ENCODE measurements at regions not wholly inside any gene's neighbourhood (a gene's known extent, or its start where the extent isn't known, plus 50 kb on each side); places are given as distances from the start of the nearest gene placed in this dataset.

- ChIA-PET CTCF (no interaction called here), POLR2A (no interaction called here)
- Mint-ChIP-seq H3K4me3 (no peak overlapping the region), H3K36me3 (no peaks in the 10 kb centered on the region), H3K4me1 (no peaks in the 10 kb centered on the region), H3K9me3 (peaks cover 20% of the 10 kb centered on the region), H3K27ac (no peak overlapping the region), H3K27me3 (ENCODE audit: low read depth) (peaks cover 53% of the 10 kb centered on the region)
- no peak for TF ChIP-seq ZNF219 (CRISPR knock-in tag; IDR thresholded peaks at IDR 0.05; ENCODE audit: borderline replicate concordance)
- TF ChIP-seq, protein P1, sequence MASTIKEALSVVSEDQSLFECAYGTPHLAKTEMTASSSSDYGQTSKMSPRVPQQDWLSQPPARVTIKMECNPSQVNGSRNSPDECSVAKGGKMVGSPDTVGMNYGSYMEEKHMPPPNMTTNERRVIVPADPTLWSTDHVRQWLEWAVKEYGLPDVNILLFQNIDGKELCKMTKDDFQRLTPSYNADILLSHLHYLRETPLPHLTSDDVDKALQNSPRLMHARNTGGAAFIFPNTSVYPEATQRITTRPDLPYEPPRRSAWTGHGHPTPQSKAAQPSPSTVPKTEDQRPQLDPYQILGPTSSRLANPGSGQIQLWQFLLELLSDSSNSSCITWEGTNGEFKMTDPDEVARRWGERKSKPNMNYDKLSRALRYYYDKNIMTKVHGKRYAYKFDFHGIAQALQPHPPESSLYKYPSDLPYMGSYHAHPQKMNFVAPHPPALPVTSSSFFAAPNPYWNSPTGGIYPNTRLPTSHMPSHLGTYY (CRISPR knock-in tag; IDR thresholded peaks at IDR 0.05), result no peak
- TF ChIP-seq, protein P2, sequence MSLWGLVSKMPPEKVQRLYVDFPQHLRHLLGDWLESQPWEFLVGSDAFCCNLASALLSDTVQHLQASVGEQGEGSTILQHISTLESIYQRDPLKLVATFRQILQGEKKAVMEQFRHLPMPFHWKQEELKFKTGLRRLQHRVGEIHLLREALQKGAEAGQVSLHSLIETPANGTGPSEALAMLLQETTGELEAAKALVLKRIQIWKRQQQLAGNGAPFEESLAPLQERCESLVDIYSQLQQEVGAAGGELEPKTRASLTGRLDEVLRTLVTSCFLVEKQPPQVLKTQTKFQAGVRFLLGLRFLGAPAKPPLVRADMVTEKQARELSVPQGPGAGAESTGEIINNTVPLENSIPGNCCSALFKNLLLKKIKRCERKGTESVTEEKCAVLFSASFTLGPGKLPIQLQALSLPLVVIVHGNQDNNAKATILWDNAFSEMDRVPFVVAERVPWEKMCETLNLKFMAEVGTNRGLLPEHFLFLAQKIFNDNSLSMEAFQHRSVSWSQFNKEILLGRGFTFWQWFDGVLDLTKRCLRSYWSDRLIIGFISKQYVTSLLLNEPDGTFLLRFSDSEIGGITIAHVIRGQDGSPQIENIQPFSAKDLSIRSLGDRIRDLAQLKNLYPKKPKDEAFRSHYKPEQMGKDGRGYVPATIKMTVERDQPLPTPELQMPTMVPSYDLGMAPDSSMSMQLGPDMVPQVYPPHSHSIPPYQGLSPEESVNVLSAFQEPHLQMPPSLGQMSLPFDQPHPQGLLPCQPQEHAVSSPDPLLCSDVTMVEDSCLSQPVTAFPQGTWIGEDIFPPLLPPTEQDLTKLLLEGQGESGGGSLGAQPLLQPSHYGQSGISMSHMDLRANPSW (CRISPR knock-in tag; conservative IDR thresholded peaks at IDR 0.05; ENCODE audit: low read depth), result no peak
- no peak for TF ChIP-seq ZNF232 (CRISPR knock-in tag; IDR thresholded peaks at IDR 0.05)
- no peak for TF ChIP-seq PREB (CRISPR knock-in tag; IDR thresholded peaks at IDR 0.05; ENCODE audit: borderline replicate concordance)
- no peak for TF ChIP-seq KAT7 (CRISPR knock-in tag; IDR thresholded peaks at IDR 0.05; ENCODE audit: borderline replicate concordance)
- no peak for TF ChIP-seq NFE2L1 (CRISPR knock-in tag; IDR thresholded peaks at IDR 0.05)
- no peak for TF ChIP-seq MYBL2 (CRISPR knock-in tag; IDR thresholded peaks at IDR 0.05)
- DNase-seq (ENCODE audit: low spot score) (no peak), ATAC-seq (no peak)
These were observed 165.5 kb downstream of the TTC8 start for GRCh38 chr14:88989911-88990310.

DNA sequence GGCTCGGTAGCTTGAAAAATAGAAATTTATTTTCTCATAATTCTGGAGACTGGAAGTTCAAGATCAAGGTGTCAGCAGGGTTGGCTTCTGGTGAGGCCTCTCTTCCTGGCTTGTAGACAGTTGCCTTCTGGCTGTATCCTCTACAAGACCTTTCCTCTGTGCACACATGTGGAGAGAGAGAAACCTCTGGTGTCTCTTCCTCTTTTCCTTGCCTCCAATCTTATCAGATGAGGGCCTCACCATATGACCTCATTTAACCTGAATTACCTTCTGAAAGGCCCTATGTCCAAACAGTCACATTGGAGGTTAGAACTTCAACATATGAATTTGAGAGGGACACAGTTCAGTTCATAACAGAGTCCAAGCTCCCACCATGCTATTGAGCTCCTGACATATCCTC is 166.4 kb downstream of the TTC8 start:
- H3K4me3 Mint-ChIP-seq, result no peak overlapping the region
- no peaks in the 10 kb centered on the region for H3K36me3 Mint-ChIP-seq
- no peak overlapping the region for H3K27ac Mint-ChIP-seq
- peaks cover 55% of the 10 kb centered on the region for H3K27me3 Mint-ChIP-seq (ENCODE audit: low read depth)
- ChIA-PET CTCF (no interaction called here), POLR2A (no interaction called here)
- no peaks in the 10 kb centered on the region for H3K4me1 Mint-ChIP-seq
- ATAC-seq (no peak), DNase-seq (ENCODE audit: low spot score) (no peak)
- peaks cover 20% of the 10 kb centered on the region for H3K9me3 Mint-ChIP-seq
- no peak for TF ChIP-seq SMAD4 (CRISPR knock-in tag; IDR thresholded peaks at IDR 0.05)
- no peak for TF ChIP-seq TEAD4 (CRISPR knock-in tag; IDR thresholded peaks at IDR 0.05)
- TF ChIP-seq ZNF281 (CRISPR knock-in tag; IDR thresholded peaks at IDR 0.05), result no peak
- TF ChIP-seq, protein P3, sequence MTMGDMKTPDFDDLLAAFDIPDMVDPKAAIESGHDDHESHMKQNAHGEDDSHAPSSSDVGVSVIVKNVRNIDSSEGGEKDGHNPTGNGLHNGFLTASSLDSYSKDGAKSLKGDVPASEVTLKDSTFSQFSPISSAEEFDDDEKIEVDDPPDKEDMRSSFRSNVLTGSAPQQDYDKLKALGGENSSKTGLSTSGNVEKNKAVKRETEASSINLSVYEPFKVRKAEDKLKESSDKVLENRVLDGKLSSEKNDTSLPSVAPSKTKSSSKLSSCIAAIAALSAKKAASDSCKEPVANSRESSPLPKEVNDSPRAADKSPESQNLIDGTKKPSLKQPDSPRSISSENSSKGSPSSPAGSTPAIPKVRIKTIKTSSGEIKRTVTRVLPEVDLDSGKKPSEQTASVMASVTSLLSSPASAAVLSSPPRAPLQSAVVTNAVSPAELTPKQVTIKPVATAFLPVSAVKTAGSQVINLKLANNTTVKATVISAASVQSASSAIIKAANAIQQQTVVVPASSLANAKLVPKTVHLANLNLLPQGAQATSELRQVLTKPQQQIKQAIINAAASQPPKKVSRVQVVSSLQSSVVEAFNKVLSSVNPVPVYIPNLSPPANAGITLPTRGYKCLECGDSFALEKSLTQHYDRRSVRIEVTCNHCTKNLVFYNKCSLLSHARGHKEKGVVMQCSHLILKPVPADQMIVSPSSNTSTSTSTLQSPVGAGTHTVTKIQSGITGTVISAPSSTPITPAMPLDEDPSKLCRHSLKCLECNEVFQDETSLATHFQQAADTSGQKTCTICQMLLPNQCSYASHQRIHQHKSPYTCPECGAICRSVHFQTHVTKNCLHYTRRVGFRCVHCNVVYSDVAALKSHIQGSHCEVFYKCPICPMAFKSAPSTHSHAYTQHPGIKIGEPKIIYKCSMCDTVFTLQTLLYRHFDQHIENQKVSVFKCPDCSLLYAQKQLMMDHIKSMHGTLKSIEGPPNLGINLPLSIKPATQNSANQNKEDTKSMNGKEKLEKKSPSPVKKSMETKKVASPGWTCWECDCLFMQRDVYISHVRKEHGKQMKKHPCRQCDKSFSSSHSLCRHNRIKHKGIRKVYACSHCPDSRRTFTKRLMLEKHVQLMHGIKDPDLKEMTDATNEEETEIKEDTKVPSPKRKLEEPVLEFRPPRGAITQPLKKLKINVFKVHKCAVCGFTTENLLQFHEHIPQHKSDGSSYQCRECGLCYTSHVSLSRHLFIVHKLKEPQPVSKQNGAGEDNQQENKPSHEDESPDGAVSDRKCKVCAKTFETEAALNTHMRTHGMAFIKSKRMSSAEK (CRISPR knock-in tag; IDR thresholded peaks at IDR 0.05; ENCODE audit: borderline replicate concordance), result no peak
- TF ChIP-seq, protein P4, sequence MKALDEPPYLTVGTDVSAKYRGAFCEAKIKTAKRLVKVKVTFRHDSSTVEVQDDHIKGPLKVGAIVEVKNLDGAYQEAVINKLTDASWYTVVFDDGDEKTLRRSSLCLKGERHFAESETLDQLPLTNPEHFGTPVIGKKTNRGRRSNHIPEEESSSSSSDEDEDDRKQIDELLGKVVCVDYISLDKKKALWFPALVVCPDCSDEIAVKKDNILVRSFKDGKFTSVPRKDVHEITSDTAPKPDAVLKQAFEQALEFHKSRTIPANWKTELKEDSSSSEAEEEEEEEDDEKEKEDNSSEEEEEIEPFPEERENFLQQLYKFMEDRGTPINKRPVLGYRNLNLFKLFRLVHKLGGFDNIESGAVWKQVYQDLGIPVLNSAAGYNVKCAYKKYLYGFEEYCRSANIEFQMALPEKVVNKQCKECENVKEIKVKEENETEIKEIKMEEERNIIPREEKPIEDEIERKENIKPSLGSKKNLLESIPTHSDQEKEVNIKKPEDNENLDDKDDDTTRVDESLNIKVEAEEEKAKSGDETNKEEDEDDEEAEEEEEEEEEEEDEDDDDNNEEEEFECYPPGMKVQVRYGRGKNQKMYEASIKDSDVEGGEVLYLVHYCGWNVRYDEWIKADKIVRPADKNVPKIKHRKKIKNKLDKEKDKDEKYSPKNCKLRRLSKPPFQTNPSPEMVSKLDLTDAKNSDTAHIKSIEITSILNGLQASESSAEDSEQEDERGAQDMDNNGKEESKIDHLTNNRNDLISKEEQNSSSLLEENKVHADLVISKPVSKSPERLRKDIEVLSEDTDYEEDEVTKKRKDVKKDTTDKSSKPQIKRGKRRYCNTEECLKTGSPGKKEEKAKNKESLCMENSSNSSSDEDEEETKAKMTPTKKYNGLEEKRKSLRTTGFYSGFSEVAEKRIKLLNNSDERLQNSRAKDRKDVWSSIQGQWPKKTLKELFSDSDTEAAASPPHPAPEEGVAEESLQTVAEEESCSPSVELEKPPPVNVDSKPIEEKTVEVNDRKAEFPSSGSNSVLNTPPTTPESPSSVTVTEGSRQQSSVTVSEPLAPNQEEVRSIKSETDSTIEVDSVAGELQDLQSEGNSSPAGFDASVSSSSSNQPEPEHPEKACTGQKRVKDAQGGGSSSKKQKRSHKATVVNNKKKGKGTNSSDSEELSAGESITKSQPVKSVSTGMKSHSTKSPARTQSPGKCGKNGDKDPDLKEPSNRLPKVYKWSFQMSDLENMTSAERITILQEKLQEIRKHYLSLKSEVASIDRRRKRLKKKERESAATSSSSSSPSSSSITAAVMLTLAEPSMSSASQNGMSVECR (CRISPR knock-in tag; IDR thresholded peaks at IDR 0.05; ENCODE audit: borderline replicate concordance), result no peak
- TF ChIP-seq PREB (CRISPR knock-in tag; IDR thresholded peaks at IDR 0.05; ENCODE audit: borderline replicate concordance), result no peak
- TF ChIP-seq, protein P5, sequence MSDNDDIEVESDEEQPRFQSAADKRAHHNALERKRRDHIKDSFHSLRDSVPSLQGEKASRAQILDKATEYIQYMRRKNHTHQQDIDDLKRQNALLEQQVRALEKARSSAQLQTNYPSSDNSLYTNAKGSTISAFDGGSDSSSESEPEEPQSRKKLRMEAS (CRISPR knock-in tag; IDR thresholded peaks at IDR 0.05), result no peak
- TF ChIP-seq, protein P6, sequence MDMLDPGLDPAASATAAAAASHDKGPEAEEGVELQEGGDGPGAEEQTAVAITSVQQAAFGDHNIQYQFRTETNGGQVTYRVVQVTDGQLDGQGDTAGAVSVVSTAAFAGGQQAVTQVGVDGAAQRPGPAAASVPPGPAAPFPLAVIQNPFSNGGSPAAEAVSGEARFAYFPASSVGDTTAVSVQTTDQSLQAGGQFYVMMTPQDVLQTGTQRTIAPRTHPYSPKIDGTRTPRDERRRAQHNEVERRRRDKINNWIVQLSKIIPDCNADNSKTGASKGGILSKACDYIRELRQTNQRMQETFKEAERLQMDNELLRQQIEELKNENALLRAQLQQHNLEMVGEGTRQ (CRISPR knock-in tag; IDR thresholded peaks at IDR 0.05), result no peak
